ENCODE measurements at regions not wholly inside any gene's neighbourhood (a gene's known extent, or its start where the extent isn't known, plus 50 kb on each side); places are given as distances from the start of the nearest gene placed in this dataset.

- no peaks in the 10 kb centered on the region for H3K9me3 ChIP-seq (replicated peaks)
- DNase-seq, result no peak
- H3K4me1 ChIP-seq, result no peaks in the 10 kb centered on the region
- H3K36me3 ChIP-seq, result no peaks in the 10 kb centered on the region
- no peak overlapping the region for H3K27ac ChIP-seq (replicated peaks)
- H3K27me3 ChIP-seq (ENCODE audit: low read depth), result no peaks in the 10 kb centered on the region
- TF ChIP-seq CTCF (IDR thresholded peaks at IDR 0.05; ENCODE audit: borderline replicate concordance), result no peak
- no peak overlapping the region for H3K4me3 ChIP-seq
- intact Hi-C loops (cut with micrococcal nuclease), result no loop called here
Measured at GRCh38 chr4:119932277-119932676, 134.4 kb downstream of the MAD2L1 start.

- intact Hi-C loops (cut with micrococcal nuclease), result no loop called here
- no peaks in the 10 kb centered on the region for H3K9me3 ChIP-seq (replicated peaks)
- no peaks in the 10 kb centered on the region for H3K4me1 ChIP-seq
- no peaks in the 10 kb centered on the region for H3K36me3 ChIP-seq
- no peak overlapping the region for H3K4me3 ChIP-seq
- no peaks in the 10 kb centered on the region for H3K27me3 ChIP-seq (ENCODE audit: low read depth)
- no peak overlapping the region for H3K27ac ChIP-seq (replicated peaks)
- TF ChIP-seq CTCF (IDR thresholded peaks at IDR 0.05; ENCODE audit: borderline replicate concordance), result no peak
- no peak for DNase-seq
Measured at GRCh38 chr4:119930546-119930945, 136.1 kb downstream of the MAD2L1 start.

- no peak for TF ChIP-seq CTCF (IDR thresholded peaks at IDR 0.05; ENCODE audit: borderline replicate concordance)
- DNase-seq, result no peak
- no peaks in the 10 kb centered on the region for H3K36me3 ChIP-seq
- H3K4me1 ChIP-seq, result no peaks in the 10 kb centered on the region
- no peak overlapping the region for H3K4me3 ChIP-seq
- peaks cover 16% of the 10 kb centered on the region for H3K9me3 ChIP-seq (replicated peaks)
- intact Hi-C loops (cut with micrococcal nuclease), result no loop called here
- no peaks in the 10 kb centered on the region for H3K27me3 ChIP-seq (ENCODE audit: low read depth)
- H3K27ac ChIP-seq (replicated peaks), result no peak overlapping the region
Measured at GRCh38 chr4:119921830-119922229, 144.8 kb downstream of the MAD2L1 start.

DNA sequence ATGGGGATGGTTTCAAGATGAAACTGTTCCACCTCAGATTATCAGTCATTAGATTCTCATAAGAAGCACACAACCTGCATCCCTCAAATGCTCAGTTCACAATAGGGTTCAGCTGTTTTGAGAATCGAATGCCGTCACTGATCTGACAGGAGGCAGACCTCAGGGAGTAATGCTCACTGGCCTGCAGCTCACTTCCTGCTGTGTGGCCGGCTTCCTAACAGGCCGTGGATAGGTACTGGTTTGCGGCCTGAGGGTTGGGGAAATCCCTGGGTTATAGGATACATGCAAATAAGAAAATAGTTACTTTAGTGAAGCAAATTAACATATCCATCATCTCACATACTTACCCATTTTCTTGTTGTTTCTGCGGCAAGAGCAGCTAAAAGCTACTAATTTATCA is 160.4 kb downstream of the MAD2L1 start:
- no peak for TF ChIP-seq CTCF (IDR thresholded peaks at IDR 0.05; ENCODE audit: borderline replicate concordance)
- no peaks in the 10 kb centered on the region for H3K27me3 ChIP-seq (ENCODE audit: low read depth)
- H3K9me3 ChIP-seq (replicated peaks), result peaks cover 17% of the 10 kb centered on the region
- H3K4me1 ChIP-seq, result no peaks in the 10 kb centered on the region
- no peak overlapping the region for H3K4me3 ChIP-seq
- intact Hi-C loops (cut with micrococcal nuclease), result no loop called here
- H3K36me3 ChIP-seq, result no peaks in the 10 kb centered on the region
- DNase-seq, result no peak
- no peak overlapping the region for H3K27ac ChIP-seq (replicated peaks)

DNA sequence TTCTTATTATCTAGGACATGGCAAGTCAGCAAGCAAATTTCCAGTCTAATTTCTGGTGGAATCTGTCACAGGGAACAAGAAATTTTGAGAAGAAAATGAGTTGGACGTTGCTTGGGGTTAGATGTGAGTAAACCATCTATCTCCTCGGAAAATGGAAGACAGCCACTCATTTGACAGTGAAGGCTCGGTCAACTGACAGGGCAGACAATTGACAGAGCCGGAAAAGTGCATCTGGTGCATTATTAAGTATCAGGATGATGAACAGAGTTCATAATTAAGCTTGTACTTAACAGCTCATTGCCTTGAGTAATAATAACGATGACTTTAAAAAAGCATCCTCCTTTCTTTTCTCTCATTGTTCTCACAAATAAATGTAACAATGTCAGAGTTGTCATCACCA is 168.4 kb downstream of the MAD2L1 start:
- no peak overlapping the region for H3K4me3 ChIP-seq
- no peaks in the 10 kb centered on the region for H3K27me3 ChIP-seq (ENCODE audit: low read depth)
- intact Hi-C loops (cut with micrococcal nuclease), result no loop called here
- TF ChIP-seq CTCF (IDR thresholded peaks at IDR 0.05; ENCODE audit: borderline replicate concordance), result no peak
- H3K27ac ChIP-seq (replicated peaks), result no peak overlapping the region
- H3K4me1 ChIP-seq, result no peaks in the 10 kb centered on the region
- no peaks in the 10 kb centered on the region for H3K36me3 ChIP-seq
- no peak for DNase-seq
- H3K9me3 ChIP-seq (replicated peaks), result no peaks in the 10 kb centered on the region

DNA sequence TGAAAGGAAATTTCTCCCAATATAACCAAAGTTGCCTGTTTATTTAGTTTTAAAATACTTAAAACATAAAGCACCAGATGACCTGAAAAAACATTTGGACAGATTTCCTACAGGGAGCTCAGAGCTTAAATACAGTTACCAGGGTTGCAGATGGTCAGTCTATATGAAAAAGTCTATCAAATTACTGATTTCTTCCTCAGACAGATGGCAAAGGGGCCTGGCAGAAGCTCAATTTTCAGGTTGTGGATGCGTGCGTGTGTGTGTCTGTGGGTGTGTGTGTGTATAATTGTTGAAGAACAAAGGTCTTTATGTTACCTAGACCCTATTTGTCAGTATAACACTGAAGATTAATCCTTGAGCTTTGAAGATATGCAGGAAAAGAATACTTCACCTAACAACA is 169.4 kb downstream of the MAD2L1 start:
- no peak overlapping the region for H3K4me3 ChIP-seq
- no peak for TF ChIP-seq CTCF (IDR thresholded peaks at IDR 0.05; ENCODE audit: borderline replicate concordance)
- H3K27me3 ChIP-seq (ENCODE audit: low read depth), result no peaks in the 10 kb centered on the region
- H3K27ac ChIP-seq (replicated peaks), result no peak overlapping the region
- intact Hi-C loops (cut with micrococcal nuclease), result no loop called here
- no peaks in the 10 kb centered on the region for H3K9me3 ChIP-seq (replicated peaks)
- no peaks in the 10 kb centered on the region for H3K36me3 ChIP-seq
- DNase-seq, result no peak
- no peaks in the 10 kb centered on the region for H3K4me1 ChIP-seq
